Neural cell (in vitro differentiated cells): ENCODE measurements at regions not wholly inside any gene's neighbourhood (a gene's known extent, or its start where the extent isn't known, plus 50 kb on each side); places are given as distances from the start of the nearest gene placed in this dataset.

ENCODE experiments used
- H2AFZ ChIP-seq: fragments of 200-600, 300-800 bp; sonication (generic), shearing (Covaris generic); 2 replicates; pipeline ENCODE4 v1.6.0; 2014; ENCODE audit warnings: low read depth, mild to moderate bottlenecking, antibody characterized with exemption, low read length, moderate library complexity
- H3F3A ChIP-seq: fragments of 200-600 bp; shearing (Covaris generic); 2 replicates; pipeline ENCODE4 v1.6.1; 2016; ENCODE audit warnings: mild to moderate bottlenecking, moderate library complexity, mixed read lengths, antibody characterized with exemption, low read length; ENCODE audit not compliant: insufficient read depth, poor library complexity, severe bottlenecking
- H3K27ac ChIP-seq: fragments of 200-600, 300-800 bp; sonication (generic), shearing (Covaris generic); 2 replicates; pipeline ENCODE4 v1.5.1; 2014; ENCODE audit warnings: mild to moderate bottlenecking, low read length, moderate library complexity
- H3K27me3 ChIP-seq: fragments of 300-800, 200-600 bp; sonication (generic), shearing (Covaris generic); 2 replicates; pipeline ENCODE4 v1.6.0; 2014; ENCODE audit warnings: mild to moderate bottlenecking, low read depth, low read length, moderate library complexity; ENCODE audit not compliant: insufficient read depth
- H3K36me3 ChIP-seq: fragments of 300-800, 200-600 bp; sonication (generic), shearing (Covaris generic); 2 replicates; pipeline ENCODE4 v1.5.1; 2014; ENCODE audit warnings: mild to moderate bottlenecking, antibody characterized with exemption, low read length, moderate library complexity; ENCODE audit not compliant: insufficient read depth
- H3K4me2 ChIP-seq: fragments of 300-800, 200-600 bp; sonication (generic), shearing (Covaris generic); 2 replicates; pipeline ENCODE4 v1.6.0; 2014; ENCODE audit warnings: mild to moderate bottlenecking, low read length
- H3K4me3 ChIP-seq: fragments of 300-800, 200-600 bp; sonication (generic), shearing (Covaris generic); 2 replicates; pipeline ENCODE4 v1.5.1; 2014; ENCODE audit warnings: mild to moderate bottlenecking, low read length, moderate library complexity
- H3K79me2 ChIP-seq: fragments of 200-600 bp; shearing (Covaris generic); replicated peaks from 2 replicates; pipeline ENCODE4 v1.6.0; 2014; ENCODE audit warnings: mild to moderate bottlenecking, low read length, moderate library complexity; ENCODE audit not compliant: insufficient read depth
- H3K9ac ChIP-seq: fragments of 300-800, 200-600 bp; sonication (generic), shearing (Covaris generic); 2 replicates; pipeline ENCODE4 v1.6.1; 2016; ENCODE audit warnings: mild to moderate bottlenecking, low read length, mixed read lengths
- H3K9me2 ChIP-seq: fragments of 200-600 bp; shearing (Covaris generic); 2 replicates; pipeline ENCODE4 v1.6.1; 2016; ENCODE audit warnings: mild to moderate bottlenecking, low read length, mixed read lengths; ENCODE audit not compliant: insufficient read depth
- H3K9me3 ChIP-seq: fragments of 200-600, 300-800 bp; sonication (generic), shearing (Covaris generic); 2 replicates; pipeline ENCODE4 v1.6.1; 2016; ENCODE audit warnings: mild to moderate bottlenecking, mixed run types, low read length, moderate library complexity, mixed read lengths
- H4K20me1 ChIP-seq: fragments of 200-600 bp; shearing (Covaris generic); 2 replicates; pipeline ENCODE4 v1.6.1; 2016; ENCODE audit warnings: mild to moderate bottlenecking, mixed run types; ENCODE audit not compliant: insufficient read depth
- CTCF ChIP-seq: fragments of 450-650 bp; IDR thresholded peaks from 2 replicates; pipeline ENCODE4 v1.5.1; 2014; ENCODE audit warnings: antibody characterized with exemption, mild to moderate bottlenecking, moderate library complexity; ENCODE audit not compliant: poor library complexity, severe bottlenecking
- EP300 ChIP-seq: fragments of 450-650 bp; conservative IDR thresholded peaks from 2 replicates; pipeline ENCODE4 v1.6.1; 2014; ENCODE audit warnings: antibody characterized with exemption, mild to moderate bottlenecking, moderate library complexity; ENCODE audit not compliant: poor library complexity, severe bottlenecking
- EZH2 ChIP-seq: fragments of 200-600, 300-800 bp; shearing (Covaris generic), sonication (generic); IDR thresholded peaks from 2 replicates; pipeline ENCODE4 v1.6.1; 2014; ENCODE audit warnings: antibody characterized with exemption, low read length, borderline replicate concordance, mild to moderate bottlenecking; ENCODE audit not compliant: insufficient read depth, poor library complexity, severe bottlenecking
- MXI1 ChIP-seq: fragments of 450-650 bp; conservative IDR thresholded peaks from 2 replicates; pipeline ENCODE4 v1.6.1; 2014; ENCODE audit warnings: antibody characterized with exemption, mild to moderate bottlenecking; ENCODE audit not compliant: poor library complexity, severe bottlenecking
- POLR2AphosphoS5 ChIP-seq: IDR thresholded peaks from 2 replicates; pipeline ENCODE4 v1.6.1; 2012
- RAD21 ChIP-seq: fragments of 450-650 bp; conservative IDR thresholded peaks from 2 replicates; pipeline ENCODE4 v1.6.1; 2014; ENCODE audit warnings: antibody characterized with exemption, mild to moderate bottlenecking, moderate library complexity
- REST ChIP-seq: IDR thresholded peaks from 2 replicates; pipeline ENCODE4 v1.6.1; 2012; ENCODE audit warnings: borderline replicate concordance
- SMC3 ChIP-seq: fragments of 450-650 bp; conservative IDR thresholded peaks from 2 replicates; pipeline ENCODE4 v1.6.1; 2014; ENCODE audit warnings: antibody characterized with exemption, mild to moderate bottlenecking, moderate library complexity; ENCODE audit not compliant: poor library complexity
- TAF1 ChIP-seq: IDR thresholded peaks from 2 replicates; pipeline ENCODE4 v1.6.1; 2012; ENCODE audit warnings: low read depth

GRCh38 chr20:53837126-53837826 is 233.1 kb downstream of the BCAS1 start:
- Histone ChIP-seq H4K20me1 (no peaks in the 10 kb centered on the region), H3K9me3 (no peaks in the 10 kb centered on the region), H3K27ac (no peak overlapping the region), H3K79me2 (no peaks in the 10 kb centered on the region), H3K9ac (no peak overlapping the region), H3K4me2 (no peak overlapping the region), H3K27me3 (no peaks in the 10 kb centered on the region), H3K4me3 (no peak overlapping the region), H2AFZ (no peak overlapping the region), H3K36me3 (no peaks in the 10 kb centered on the region), H3F3A (no peaks in the 10 kb centered on the region), H3K9me2 (no peaks in the 10 kb centered on the region)
- no peak for TF ChIP-seq POLR2AphosphoS5
- no peak for TF ChIP-seq TAF1
- no peak for TF ChIP-seq REST
- TF ChIP-seq SMC3: no peak
- no peak for TF ChIP-seq EP300
- TF ChIP-seq MXI1: no peak

- Histone ChIP-seq H2AFZ (no peak overlapping the region), H3F3A (no peaks in the 10 kb centered on the region), H3K79me2 (no peaks in the 10 kb centered on the region), H3K36me3 (no peaks in the 10 kb centered on the region), H3K27ac (no peak overlapping the region), H3K9me3 (no peaks in the 10 kb centered on the region), H3K4me3 (no peak overlapping the region), H3K4me2 (no peak overlapping the region), H4K20me1 (no peaks in the 10 kb centered on the region), H3K9ac (no peak overlapping the region), H3K9me2 (no peaks in the 10 kb centered on the region), H3K27me3 (no peaks in the 10 kb centered on the region)
- TF ChIP-seq TAF1: no peak
These were observed 235.6 kb downstream of the BCAS1 start for GRCh38 chr20:53834749-53835148.

DNA sequence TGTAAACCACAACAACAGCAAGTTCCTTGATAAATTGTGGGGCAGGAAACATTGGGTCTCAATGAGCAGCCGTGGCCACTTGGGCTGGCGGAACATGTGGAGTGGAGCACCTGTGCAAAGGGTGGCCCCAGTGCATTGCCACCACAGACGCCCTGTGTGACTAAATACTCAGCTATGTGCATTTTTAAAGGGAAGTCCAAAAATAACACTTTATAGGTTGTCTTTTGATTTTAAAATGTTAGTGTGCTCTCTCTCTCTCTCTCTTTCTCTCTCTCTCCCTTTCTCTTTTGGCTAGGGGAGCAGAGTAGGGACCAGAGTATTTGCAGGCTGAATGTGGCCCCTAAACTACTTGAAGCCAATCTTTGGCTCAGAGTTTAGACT is 236.3 kb downstream of the BCAS1 start:
- H4K20me1 ChIP-seq: no peaks in the 10 kb centered on the region
- H3K79me2 ChIP-seq: no peaks in the 10 kb centered on the region
- no peak overlapping the region for H3K4me2 ChIP-seq
- H3K4me3 ChIP-seq: no peak overlapping the region
- H3K36me3 ChIP-seq: no peaks in the 10 kb centered on the region
- no peaks in the 10 kb centered on the region for H3K27me3 ChIP-seq
- no peak overlapping the region for H3K27ac ChIP-seq
- H3K9me2 ChIP-seq: no peaks in the 10 kb centered on the region
- no peak overlapping the region for H2AFZ ChIP-seq
- H3F3A ChIP-seq: no peaks in the 10 kb centered on the region
- TF ChIP-seq REST: no peak
- no peak for TF ChIP-seq EP300
- no peak for TF ChIP-seq SMC3
- no peak for TF ChIP-seq POLR2AphosphoS5
- no peak for TF ChIP-seq EZH2
- TF ChIP-seq MXI1: no peak
- no peak for TF ChIP-seq RAD21
- no peak for TF ChIP-seq TAF1
- TF ChIP-seq CTCF: no peak
- H3K9me3 ChIP-seq: no peaks in the 10 kb centered on the region
- H3K9ac ChIP-seq: no peak overlapping the region
